NCI-H128 (cell line): ENCODE measurements at regions not wholly inside any gene's neighbourhood (a gene's known extent, or its start where the extent isn't known, plus 50 kb on each side); places are given as distances from the start of the nearest gene placed in this dataset.
A peak's percentile ranks its signal among the peaks of the same experiment; 100 is the strongest.

Experiments
- DNase-seq: peaks from one replicate; lab custom pipeline; 2025; ENCODE audit not compliant: unreplicated experiment; lab: John Stamatoyannopoulos, UW

- no peak for DNase-seq
Observed at GRCh38 chr5:6198531-6198930, 179.8 kb downstream of the MED10 start.

- DNase-seq = no peak
Observed at GRCh38 chr5:6197427-6197826, 180.9 kb downstream of the MED10 start.

- DNase-seq = no peak
Observed at GRCh38 chr5:6195711-6196358, 182.5 kb downstream of the MED10 start.

- no peak for DNase-seq
Observed at GRCh38 chr5:6194906-6195612, 183.3 kb downstream of the MED10 start.

GRCh38 chr5:6194261-6194875, 184.0 kb downstream of the MED10 start:
- DNase-seq = no peak

GRCh38 chr5:6193310-6193709, 185.0 kb downstream of the MED10 start:
- DNase-seq = no peak

- no peak for DNase-seq
Observed at GRCh38 chr5:6190838-6191237, 187.5 kb downstream of the MED10 start.

GRCh38 chr5:6188976-6189375, 189.4 kb downstream of the MED10 start:
- DNase-seq = no peak

GRCh38 chr5:6188344-6188743, 190.0 kb downstream of the MED10 start:
- peak; percentile 48 for DNase-seq

GRCh38 chr5:6187501-6187900, 190.8 kb downstream of the MED10 start:
- DNase-seq = no peak

GRCh38 chr5:6185574-6185973, 192.8 kb downstream of the MED10 start:
- DNase-seq = no peak

- no peak for DNase-seq
Observed at GRCh38 chr5:6184481-6184880, 193.9 kb downstream of the MED10 start.

- no peak for DNase-seq
Observed at GRCh38 chr5:6183391-6184390, 194.7 kb downstream of the MED10 start.

GRCh38 chr5:6182271-6182815, 196.0 kb downstream of the MED10 start:
- DNase-seq = no peak

- DNase-seq = no peak
Observed at GRCh38 chr5:6181871-6182270, 196.5 kb downstream of the MED10 start.

GRCh38 chr5:6181147-6181729, 197.1 kb downstream of the MED10 start:
- DNase-seq = no peak

- no peak for DNase-seq
Observed at GRCh38 chr5:6180231-6180872, 198.0 kb downstream of the MED10 start.

- DNase-seq = no peak
Observed at GRCh38 chr5:6178846-6179532, 199.4 kb downstream of the MED10 start.

- DNase-seq = no peak
Observed at GRCh38 chr5:6177926-6178325, 200.4 kb downstream of the MED10 start.
